CD4-positive, alpha-beta T cell treated with Interleukin-2 at 100 ng/mL for 4 hours (primary cell): ENCODE measurements at regions not wholly inside any gene's neighbourhood (a gene's known extent, or its start where the extent isn't known, plus 50 kb on each side); places are given as distances from the start of the nearest gene placed in this dataset.

Source experiments
- DNase-seq: peaks from one replicate; pipeline ENCODE4 v3.0.0-alpha.2; 2020; ENCODE audit warnings: low spot score

DNA sequence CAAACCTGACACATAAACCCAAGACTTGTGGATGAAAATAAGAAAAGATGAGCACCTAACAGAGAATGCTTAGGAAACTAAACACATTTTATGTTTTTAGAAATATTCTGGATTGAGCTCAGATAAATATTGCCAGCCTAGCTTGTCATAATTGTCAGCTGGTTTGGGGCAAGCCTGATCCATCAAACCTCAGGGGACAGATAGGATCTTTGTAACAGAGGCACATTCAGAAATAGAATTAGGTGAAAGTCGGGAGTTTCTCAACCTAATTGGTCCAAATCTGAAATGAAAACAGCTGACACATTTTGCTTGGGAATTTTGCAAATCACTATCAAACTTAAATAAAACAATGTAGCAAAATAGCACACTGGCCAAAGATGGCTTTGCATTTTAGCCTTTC lies 503.7 kb downstream of the ANXA1 start:
- DNase-seq, result no peak

DNA sequence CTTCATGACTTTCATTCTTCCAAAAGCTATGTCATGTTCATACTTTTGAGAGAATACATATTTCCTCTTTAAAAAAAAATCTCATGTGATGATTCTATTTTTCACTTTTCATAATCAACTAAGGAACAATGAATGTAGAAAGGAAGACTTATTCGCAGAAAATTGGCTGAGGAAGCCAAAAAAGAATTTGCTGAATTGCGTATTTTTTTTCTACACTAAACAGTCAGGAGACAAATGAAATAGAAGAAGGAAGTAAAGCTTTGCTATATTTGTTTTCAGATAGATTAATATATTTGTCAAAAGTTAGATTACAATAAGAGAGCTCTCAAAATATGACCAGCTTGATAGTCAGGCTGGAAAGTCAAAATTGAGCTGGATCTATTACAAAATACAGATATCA lies 504.2 kb downstream of the ANXA1 start:
- no peak for DNase-seq

DNA sequence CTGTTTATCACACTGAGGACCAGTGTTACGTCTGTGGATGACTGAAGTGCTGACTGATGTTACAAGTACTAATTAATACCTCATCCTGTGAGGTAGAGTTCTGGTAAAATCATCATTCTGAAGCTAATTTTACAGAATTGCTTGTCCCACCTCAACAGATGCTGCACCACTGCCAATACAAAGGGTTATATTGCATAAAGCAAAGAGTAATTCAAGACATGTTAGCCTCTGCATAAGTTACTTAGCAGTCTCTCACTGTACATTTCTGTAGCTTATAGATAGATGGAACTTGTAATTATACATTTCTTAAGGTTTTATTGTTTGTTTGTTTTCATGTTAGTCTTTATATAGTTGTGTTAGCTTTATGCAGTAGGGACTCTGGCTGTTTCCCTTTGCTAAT lies 513.6 kb downstream of the ANXA1 start:
- DNase-seq, result no peak

DNA sequence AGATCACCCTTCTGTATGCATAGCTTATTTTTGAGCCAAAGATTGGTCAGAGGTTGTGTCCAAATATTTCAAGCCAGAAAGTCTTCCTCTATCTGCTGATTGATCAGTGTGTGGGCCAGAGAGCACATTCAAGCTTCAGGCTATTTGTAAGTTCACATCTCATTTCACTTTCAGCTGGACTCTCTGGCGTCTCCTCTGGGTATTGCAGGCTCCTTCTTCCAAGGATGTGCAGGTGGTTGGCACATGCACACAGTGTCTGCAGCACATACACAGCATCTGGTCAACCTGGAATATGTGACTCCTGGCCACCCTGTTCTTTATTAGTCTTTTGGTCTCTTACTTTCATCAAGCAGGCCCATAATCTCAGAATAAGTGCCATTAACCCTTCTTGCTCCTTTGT lies 516.1 kb downstream of the ANXA1 start:
- DNase-seq, result no peak

DNA sequence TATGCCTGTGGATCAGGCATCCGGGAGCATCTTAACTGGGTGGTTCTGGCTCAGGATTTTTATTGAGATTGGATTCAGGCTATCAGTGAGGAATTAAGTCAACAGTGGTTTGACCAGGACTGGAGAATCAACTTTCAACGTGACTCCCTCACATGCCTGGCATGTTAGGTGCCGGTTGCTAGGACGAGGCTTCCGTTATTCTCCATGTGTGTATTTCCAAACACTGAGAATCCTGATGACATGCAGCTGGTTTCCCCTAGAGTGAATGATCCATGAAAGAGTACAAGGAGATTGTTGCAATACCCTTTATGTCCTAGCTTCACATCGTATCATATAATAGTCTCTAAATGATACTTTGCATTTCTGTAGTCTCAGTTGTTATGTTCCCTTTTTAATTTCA lies 529.2 kb downstream of the ANXA1 start:
- no peak for DNase-seq

DNA sequence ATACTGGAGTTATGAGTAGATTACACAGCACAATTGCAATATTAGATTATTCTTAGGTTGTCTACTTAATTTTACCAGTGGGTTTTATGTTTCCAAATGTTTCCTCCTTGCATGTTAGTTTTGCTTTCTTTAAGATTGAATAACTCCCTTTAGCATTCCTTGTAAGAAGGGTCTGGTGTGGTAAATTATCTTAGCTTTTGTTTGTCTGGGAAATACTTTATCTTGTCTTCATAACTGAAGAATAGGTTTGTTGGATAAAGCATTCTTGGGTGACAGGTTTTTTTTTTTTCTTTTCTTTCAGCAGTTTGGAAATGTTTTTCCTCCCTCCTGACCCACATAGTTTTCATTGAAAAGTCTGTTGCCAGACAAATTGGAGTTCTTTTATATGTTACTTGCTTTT lies 531.1 kb downstream of the ANXA1 start:
- no peak for DNase-seq

DNA sequence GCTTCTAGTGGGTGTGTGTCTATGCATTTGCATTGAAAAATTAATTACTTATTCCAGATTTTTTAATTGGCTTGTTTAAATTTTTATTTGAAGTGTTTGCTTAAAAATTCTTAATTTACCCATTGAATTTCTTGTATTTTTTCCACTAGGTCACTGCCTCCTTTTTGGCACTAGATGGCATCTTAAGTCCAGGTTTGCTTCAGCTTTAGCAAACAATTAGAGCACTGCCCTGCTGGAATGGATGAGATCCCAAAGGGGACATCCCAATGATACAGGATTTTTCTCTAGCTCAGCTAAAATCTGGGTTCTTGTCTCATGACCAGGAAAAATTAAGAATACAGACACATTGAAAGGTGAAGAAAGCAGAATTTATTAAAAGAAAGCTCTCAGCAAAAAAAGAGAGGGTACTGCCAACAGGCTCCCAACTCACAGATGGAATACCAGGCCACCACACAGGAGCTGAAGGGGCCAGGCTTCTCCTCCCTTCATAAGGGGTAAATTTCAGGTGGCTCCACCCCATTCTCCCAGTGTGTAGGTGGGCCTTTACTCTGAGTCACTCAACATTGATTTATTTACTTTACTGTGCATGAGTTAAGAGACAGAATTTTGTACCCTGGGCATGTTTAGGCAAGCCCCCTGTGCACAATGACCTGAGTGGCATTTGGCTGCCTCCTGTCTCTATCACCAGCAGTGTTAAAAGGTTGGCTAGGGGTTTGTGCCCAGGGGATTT lies 532.4 kb downstream of the ANXA1 start:
- no peak for DNase-seq

DNA sequence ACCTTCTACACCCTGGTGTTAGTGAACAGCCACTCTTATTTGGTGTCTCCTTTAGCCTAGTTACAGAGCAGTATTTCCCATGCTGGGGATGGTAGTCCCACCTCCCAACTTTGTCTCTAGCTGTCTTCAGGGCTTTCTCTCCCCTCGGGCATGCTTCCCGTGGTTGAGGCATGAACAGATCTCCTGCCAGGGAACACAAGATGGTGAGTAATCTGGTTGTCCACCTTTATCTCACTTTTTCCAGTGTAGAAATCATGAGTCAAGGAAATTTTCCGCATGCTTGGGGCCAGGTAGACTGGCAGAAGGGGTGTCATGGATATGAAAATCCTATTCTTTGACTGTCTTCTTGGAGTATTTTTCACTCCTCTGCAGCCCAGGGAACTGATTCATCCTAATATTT lies 532.9 kb downstream of the ANXA1 start:
- DNase-seq, result no peak

DNA sequence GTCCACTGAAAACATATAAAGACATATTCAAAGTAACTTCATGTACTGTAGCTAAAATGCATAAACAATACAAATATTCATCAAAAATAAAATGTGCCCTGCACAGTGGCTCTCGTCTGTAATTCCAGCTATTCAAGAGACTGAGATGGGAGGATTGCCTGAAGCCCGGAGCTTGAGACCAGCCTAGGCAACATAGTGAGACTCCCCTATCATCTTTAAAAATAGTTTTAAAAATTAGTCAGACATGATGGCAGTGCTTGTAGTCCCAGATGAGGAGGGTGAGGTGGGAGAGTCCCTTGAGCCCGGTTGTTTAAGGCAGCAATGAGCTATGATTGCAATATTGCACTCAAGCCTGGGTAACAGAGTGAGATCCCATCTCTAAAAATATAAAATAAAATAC lies 534.1 kb downstream of the ANXA1 start:
- DNase-seq, result no peak

DNA sequence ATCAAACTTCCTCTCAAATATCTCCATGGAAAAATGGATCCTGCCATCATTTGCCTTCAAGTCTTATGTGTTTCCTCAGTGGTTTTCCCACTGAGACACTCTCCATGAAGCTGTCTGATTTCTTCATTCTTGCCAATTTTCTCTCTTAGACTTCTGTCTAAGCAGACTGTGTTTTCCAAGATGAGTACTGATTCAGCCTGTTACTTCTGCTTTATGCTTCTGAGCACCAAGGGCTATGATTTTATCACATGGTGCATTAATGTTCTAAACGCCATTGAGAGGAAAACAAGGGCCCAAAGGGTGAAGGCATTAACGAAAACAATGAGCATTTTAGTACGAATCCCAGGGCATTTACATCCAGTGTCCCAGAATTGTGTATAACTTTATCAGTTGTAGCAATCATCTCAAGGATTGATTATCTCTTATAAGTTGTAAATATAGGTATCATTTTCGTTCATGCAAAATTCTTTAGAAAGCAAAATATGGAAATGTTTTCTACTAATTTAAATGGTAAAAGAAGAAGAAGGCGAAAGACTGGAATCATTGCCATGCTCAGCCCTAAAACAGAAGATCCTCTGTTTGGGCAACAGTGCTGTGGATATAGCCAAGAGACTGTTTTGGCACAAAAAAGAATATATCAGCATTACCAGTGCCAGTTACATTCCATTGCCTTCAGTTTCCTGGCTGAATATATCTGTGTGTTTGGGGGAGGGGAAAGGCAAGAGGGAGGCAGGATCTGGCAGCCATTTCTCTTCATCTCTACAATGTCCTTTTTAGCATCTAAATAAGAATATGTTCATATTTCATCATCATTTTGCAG lies 537.6 kb downstream of the ANXA1 start:
- DNase-seq, result no peak

DNA sequence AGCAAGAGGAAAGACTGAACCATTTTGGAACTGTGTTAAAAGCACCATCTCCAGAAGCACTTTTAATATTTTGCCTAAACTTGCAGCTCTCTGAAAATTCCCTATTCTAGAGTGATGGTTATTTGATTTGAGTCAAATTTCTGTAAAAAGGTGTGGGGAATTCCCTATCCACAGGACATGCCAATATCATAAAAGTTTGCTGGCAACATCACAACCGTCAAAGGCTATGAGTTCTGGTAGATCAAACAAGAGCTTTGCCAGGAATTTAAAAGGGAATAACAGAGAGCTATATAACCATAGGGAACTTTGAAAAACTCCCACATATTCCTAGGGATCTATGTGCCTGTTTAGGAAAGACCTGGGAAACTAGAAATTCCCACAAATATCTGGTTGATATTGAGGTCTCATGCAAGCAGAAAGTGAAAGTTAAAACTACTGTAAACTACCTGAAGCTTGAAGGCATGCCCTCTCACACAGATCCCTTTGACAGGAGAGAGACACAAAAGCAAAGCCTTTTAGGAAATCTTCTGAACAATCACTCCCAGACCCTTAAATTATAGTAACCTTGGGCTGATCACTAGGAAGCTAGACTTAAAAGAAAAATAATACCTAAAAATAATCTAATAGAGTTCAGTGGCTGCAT lies 549.9 kb downstream of the ANXA1 start:
- DNase-seq, result no peak

DNA sequence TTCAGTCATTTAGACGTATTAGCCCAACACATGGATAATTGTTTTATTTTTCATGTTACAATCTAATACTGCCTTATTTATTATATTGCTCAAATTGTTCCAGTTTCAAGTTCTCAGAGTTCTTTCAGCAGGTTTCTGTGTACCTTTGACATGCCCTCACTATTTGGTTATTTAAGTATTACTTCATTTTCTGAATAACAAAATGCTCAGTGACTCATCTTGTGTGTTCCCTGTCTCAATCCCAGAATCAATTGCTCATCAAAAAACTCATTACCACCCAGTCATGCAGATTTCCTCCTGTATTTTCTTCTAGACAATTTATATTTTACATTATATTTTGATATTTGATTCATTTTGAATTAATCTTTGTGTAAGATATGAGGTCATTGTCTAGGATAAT lies 562.6 kb downstream of the ANXA1 start:
- DNase-seq, result no peak

DNA sequence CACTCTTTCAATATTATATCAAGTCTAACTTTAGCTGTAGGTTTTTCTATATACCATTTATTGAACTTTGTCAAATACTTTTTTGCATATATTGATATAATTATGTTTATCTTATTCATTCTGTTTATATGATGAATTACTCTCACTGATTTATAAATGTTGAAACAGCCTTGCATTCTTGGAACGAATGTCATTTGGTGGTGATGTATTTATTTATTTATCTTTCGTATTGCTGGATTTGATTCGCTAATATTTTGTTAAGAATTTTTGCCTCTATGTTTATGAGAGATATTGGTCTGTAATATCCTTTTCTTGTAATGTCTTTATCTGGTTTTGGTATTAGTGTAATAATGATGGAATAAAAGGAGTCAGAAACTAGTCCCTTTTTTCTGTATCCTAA lies 563.9 kb downstream of the ANXA1 start:
- no peak for DNase-seq

DNA sequence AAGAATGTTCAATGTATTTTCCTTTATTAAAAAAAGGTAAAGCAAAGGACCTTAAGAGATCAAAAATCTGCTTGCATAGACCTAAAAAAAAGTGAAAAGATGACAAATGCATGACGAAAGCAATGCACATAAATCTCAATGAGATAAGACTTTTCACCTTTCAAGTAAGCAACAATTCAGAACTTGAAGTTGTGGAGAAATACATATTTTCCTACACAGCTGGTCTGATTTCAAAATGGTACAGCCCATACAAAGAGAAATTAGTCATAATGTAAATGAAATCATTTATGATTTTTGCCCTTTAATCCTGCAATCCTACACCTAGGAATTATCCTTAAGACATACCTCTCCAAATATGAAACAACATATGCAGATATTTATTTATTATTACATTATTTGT lies 568.0 kb downstream of the ANXA1 start:
- no peak for DNase-seq

DNA sequence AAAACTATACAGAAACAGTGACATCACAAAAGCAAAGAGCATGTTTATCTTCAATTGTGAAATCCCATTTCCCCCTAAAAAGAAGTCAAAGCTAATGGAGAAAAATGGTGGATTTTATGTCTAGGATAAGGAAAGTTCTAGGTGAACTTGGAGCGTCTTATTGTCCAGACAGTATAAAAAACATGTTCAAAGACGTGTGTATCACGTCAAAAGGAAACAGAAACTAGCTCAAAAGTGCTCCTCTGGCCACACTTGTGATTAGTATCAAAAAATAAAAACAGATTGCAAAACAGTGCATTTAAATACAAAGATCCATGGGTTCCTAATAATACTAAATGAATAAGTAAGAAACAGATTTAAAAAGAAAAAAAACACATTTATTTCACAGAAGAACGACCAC lies 568.9 kb downstream of the ANXA1 start:
- DNase-seq, result no peak

DNA sequence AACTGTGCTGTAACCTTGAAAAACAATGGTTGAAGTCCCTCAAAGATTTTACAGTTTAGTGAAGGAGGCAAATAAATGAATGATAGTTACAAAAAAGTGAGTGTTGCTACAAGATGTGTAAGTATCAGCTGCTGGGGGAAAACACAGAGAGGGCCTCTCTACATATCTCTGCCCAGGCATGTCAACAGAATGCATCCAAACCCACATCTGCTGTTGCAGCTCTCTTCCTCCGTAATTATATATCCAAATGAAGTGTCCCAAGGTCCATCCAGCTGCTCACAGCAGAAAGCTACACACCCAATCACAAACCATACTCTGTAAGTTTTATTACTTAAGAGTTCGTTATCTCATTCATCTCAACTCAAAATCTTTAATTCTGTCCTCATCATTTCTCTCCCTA lies 584.6 kb downstream of the ANXA1 start:
- no peak for DNase-seq

DNA sequence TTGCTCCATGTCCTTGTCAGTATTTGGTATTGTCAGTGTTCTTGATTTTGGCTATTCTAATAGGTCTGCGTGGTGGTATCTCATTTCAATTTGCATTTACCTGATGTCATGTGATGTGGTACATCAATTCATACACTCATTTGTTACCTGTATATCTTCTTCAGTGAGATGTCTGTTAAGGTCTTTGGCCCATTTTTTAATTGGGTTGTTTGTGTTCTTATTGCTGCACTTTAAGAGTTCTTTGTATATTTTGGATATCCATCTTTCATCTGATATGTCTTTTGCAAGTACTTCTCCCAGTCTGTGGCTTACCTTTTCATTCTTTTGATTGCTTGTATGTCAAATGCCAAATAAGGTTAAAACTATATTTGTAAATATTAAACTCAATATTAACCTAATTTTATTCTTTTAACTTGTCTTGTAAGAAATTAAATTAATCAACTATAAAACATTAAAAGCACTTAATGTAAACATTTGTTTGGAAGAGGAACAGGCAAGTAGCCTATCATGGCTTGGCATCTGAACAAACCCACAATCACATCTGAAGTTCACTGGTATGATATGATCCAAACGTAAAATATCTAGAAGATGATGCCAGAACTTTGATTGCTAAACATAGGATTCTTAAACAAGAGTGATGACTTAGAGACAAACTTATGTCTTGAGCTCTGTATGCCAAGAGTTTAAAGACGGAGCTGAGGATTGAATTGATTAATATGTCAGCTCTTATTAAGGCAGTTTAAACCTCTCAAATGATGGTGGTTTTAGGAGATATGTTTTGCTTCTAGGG lies 587.3 kb downstream of the ANXA1 start:
- no peak for DNase-seq

DNA sequence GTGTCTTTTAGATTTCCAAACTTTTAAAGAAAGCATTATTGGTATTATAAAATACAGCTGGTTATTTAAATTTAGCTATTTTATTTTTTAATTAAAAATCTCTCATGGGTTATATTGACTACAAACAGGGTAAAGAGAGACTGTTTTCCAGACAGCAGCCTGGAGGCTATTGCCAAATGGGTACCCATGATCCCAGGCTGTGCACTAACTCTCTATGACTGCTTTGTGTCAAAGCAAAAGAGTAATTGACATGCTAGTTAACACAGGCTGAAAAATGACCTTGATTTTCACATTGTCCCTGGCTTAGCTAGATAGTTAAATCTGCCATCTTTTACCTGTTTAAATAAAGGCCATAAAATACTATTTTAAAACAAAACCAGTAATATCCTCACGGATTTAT lies 589.7 kb downstream of the ANXA1 start:
- no peak for DNase-seq

DNA sequence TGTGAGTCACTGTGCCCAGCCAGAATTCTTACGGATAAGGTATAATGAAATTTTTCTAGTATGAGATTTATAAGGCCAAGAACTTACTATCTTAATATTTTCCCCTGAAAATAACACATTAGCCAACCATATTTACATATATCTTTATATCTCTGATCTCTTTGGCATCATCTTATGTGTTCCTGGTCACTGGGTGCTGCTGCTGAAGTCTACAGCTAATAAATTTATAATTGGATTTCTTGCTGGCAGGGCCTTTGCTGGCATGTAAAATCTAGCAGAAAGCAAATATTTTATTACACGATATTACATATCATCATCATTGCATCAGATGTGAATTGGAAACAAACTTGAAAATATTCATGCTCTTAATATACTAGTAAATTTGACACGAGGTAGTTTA lies 590.7 kb downstream of the ANXA1 start:
- no peak for DNase-seq

DNA sequence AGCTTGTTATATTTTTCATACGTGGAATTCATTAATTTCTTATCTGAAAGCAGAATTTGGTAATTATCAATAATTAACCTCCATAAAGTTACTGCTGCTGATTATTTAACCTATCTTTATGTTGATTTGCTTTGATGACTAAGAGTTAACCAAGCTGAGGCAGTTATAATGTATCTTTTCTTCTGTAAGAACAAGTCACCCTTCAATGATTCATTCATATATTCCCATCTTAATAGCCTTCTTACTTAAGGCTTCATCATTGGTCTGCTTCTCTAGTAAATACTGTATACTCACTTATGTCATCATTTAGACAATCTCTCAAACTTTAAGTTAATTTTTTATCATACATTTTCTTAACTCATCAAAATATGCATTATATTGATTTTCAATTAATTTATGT lies 592.2 kb downstream of the ANXA1 start:
- DNase-seq, result no peak

DNA sequence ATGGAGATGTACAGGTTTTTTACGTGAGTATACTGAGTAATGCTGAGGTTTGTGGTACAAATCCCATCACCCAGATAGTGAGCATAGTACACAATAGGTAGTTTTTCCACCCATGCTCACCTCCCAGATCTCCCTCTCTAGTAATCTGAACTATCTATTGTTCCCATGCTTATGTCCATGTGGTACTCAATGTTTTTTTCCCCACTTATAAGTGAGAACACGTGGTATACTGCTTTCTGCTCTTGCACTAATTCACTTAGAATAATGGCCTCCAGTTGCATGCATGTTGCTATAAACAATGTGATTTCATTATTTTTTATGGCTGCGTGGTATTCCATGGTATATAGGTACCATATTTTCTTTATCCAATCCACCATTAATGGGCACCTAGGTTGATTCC lies 593.9 kb downstream of the ANXA1 start:
- no peak for DNase-seq

DNA sequence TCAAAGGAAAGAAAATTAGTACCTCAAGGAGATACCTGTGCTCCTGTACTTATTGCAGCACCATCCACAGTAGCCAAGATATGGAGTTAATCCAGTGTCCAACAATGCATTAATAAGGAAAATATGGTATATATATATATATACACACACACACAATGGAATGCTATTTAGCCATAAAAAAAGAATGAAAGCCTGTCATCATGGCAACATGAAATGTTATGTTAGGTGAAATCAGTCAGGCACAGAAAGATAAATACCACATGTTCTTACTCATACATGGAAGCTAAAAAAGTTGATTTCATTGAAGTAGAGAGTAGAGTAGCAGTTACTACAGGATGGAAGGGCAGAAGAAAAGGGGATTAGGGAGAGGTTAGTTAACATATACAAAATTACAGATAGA lies 601.5 kb downstream of the ANXA1 start:
- DNase-seq, result no peak

DNA sequence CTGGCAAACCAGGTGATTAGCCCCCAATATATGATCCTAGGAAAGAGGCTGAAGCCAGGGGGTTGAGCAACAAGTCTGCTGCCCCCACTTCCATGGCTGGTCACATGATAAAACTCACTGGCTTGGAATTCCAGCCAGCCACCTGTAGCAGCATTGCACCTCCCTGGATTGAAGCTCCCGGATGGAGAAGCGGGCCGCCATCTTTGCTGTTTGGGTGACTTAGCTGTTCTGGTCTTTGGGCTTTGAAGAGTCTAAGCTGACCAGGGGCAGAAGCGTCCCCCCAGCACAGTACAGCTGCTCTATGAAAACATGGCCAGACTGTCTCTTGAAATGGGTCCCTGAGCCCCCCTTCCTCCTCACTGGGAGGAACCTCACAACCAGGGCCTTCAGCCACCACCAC lies 610.2 kb downstream of the ANXA1 start:
- no peak for DNase-seq
